ENCODE measurements at regions not wholly inside any gene's neighbourhood (a gene's known extent, or its start where the extent isn't known, plus 50 kb on each side); places are given as distances from the start of the nearest gene placed in this dataset.

GRCh38 chr1:88490676-88491075 lies 193.4 kb upstream of the PKN2 start:
- H3K4me1 Mint-ChIP-seq, result no peaks in the 10 kb centered on the region
- no peaks in the 10 kb centered on the region for H3K9me3 Mint-ChIP-seq
- ChIA-PET POLR2A (interaction anchor here in 1 of 2 donors (0.6 kb wide), 1 partner anchor 1538 kb away, joined by 3 read pairs; no protein-coding TSS in a partner anchor), CTCF (no interaction called here)
- no peaks in the 10 kb centered on the region for H3K36me3 Mint-ChIP-seq
- 100% methylated on average over 1 of the region's 2 CpGs for WGBS (ENCODE audit: insufficient coverage)
- Histone ChIP-seq H3K4me3 (ENCODE audit: control insufficient read depth in 1 of 2, extremely low read depth in 1 of 2, low read length in 1 of 2) (no peak overlapping the region), H3K36me3 (ENCODE audit: control insufficient read depth in 2 of 2, extremely low read depth in 1 of 2, insufficient read depth in 1 of 2, low read length in 1 of 2) (no peaks in the 10 kb centered on the region), H3K27me3 (replicated peaks in 1 of 2; ENCODE audit: control insufficient read depth in 2 of 2, extremely low read depth in 1 of 2, insufficient read depth in 2 of 2, low read length in 1 of 2) (peaks cover 0 to 2% of the 10 kb centered on the region in 2 experiments), H3K27ac (ENCODE audit: low read length) (no peak overlapping the region), H3K4me1 (ENCODE audit: control insufficient read depth in 1 of 2, extremely low read depth in 1 of 2, insufficient read depth in 2 of 2, low read length in 2 of 2) (no peaks in the 10 kb centered on the region), H3K9me3 (no peaks in the 10 kb centered on the region)
- no peak overlapping the region for H3K4me3 Mint-ChIP-seq
- H3K27ac Mint-ChIP-seq, result no peak overlapping the region
- DNase-seq, result no peak
- peaks cover 6 to 10% of the 10 kb centered on the region in 2 donors for H3K27me3 Mint-ChIP-seq
- no peak for ATAC-seq (replicated peaks in 1 of 4)

- Histone ChIP-seq H3K27ac (ENCODE audit: low read length) (no peak overlapping the region), H3K27me3 (replicated peaks in 1 of 2; ENCODE audit: control insufficient read depth in 2 of 2, extremely low read depth in 1 of 2, insufficient read depth in 2 of 2, low read length in 1 of 2) (no peaks in the 10 kb centered on the region), H3K4me3 (ENCODE audit: control insufficient read depth in 1 of 2, extremely low read depth in 1 of 2, low read length in 1 of 2) (no peak overlapping the region), H3K4me1 (ENCODE audit: control insufficient read depth in 1 of 2, extremely low read depth in 1 of 2, insufficient read depth in 2 of 2, low read length in 2 of 2) (no peaks in the 10 kb centered on the region), H3K36me3 (ENCODE audit: control insufficient read depth in 2 of 2, extremely low read depth in 1 of 2, insufficient read depth in 1 of 2, low read length in 1 of 2) (no peaks in the 10 kb centered on the region), H3K9me3 (no peaks in the 10 kb centered on the region)
- no peak overlapping the region for H3K4me3 Mint-ChIP-seq
- no peak for DNase-seq
- H3K27ac Mint-ChIP-seq, result no peak overlapping the region
- H3K36me3 Mint-ChIP-seq, result no peaks in the 10 kb centered on the region
- POLR2A ChIA-PET, result no interaction called here
- H3K27me3 Mint-ChIP-seq, result no peaks in the 10 kb centered on the region
- CTCF ChIA-PET, result no interaction called here
- no peak for ATAC-seq (replicated peaks in 1 of 4)
- H3K9me3 Mint-ChIP-seq, result no peaks in the 10 kb centered on the region
- H3K4me1 Mint-ChIP-seq, result no peaks in the 10 kb centered on the region
Observed at GRCh38 chr1:88499671-88500070, 184.4 kb upstream of the PKN2 start.

- Histone ChIP-seq H3K9me3 (no peaks in the 10 kb centered on the region), H3K27ac (ENCODE audit: low read length) (no peak overlapping the region), H3K4me1 (ENCODE audit: control insufficient read depth in 1 of 2, extremely low read depth in 1 of 2, insufficient read depth in 2 of 2, low read length in 2 of 2) (no peaks in the 10 kb centered on the region), H3K36me3 (ENCODE audit: control insufficient read depth in 2 of 2, extremely low read depth in 1 of 2, insufficient read depth in 1 of 2, low read length in 1 of 2) (no peaks in the 10 kb centered on the region), H3K27me3 (replicated peaks in 1 of 2; ENCODE audit: control insufficient read depth in 2 of 2, extremely low read depth in 1 of 2, insufficient read depth in 2 of 2, low read length in 1 of 2) (no peaks in the 10 kb centered on the region), H3K4me3 (ENCODE audit: control insufficient read depth in 1 of 2, extremely low read depth in 1 of 2, low read length in 1 of 2) (no peak overlapping the region)
- H3K36me3 Mint-ChIP-seq, result no peaks in the 10 kb centered on the region
- DNase-seq (no peak), ATAC-seq (replicated peaks in 1 of 4) (no peak)
- H3K27ac Mint-ChIP-seq, result no peak overlapping the region
- WGBS (ENCODE audit: insufficient coverage), result 93% methylated on average over 2 of the region's 2 CpGs
- H3K4me1 Mint-ChIP-seq, result no peaks in the 10 kb centered on the region
- CTCF ChIA-PET, result no interaction called here
- no peaks in the 10 kb centered on the region for H3K27me3 Mint-ChIP-seq
- no peaks in the 10 kb centered on the region for H3K9me3 Mint-ChIP-seq
- POLR2A ChIA-PET, result no interaction called here
- H3K4me3 Mint-ChIP-seq, result no peak overlapping the region
Observed at GRCh38 chr1:88502886-88503285, 181.2 kb upstream of the PKN2 start.

GRCh38 chr1:88503646-88504045 lies 180.4 kb upstream of the PKN2 start:
- Histone ChIP-seq H3K27me3 (replicated peaks in 1 of 2; ENCODE audit: control insufficient read depth in 2 of 2, extremely low read depth in 1 of 2, insufficient read depth in 2 of 2, low read length in 1 of 2) (no peaks in the 10 kb centered on the region), H3K9me3 (no peaks in the 10 kb centered on the region), H3K27ac (ENCODE audit: low read length) (no peak overlapping the region), H3K4me1 (ENCODE audit: control insufficient read depth in 1 of 2, extremely low read depth in 1 of 2, insufficient read depth in 2 of 2, low read length in 2 of 2) (no peaks in the 10 kb centered on the region), H3K36me3 (ENCODE audit: control insufficient read depth in 2 of 2, extremely low read depth in 1 of 2, insufficient read depth in 1 of 2, low read length in 1 of 2) (no peaks in the 10 kb centered on the region), H3K4me3 (ENCODE audit: control insufficient read depth in 1 of 2, extremely low read depth in 1 of 2, low read length in 1 of 2) (no peak overlapping the region)
- no peaks in the 10 kb centered on the region for H3K9me3 Mint-ChIP-seq
- ChIA-PET POLR2A (interaction anchor here in 1 of 2 donors (0.7 kb wide), 1 partner anchor 24 kb away, joined by 4 read pairs; no protein-coding TSS in a partner anchor), CTCF (no interaction called here)
- H3K4me3 Mint-ChIP-seq, result no peak overlapping the region
- H3K27me3 Mint-ChIP-seq, result no peaks in the 10 kb centered on the region
- no peak for DNase-seq
- H3K36me3 Mint-ChIP-seq, result no peaks in the 10 kb centered on the region
- no peaks in the 10 kb centered on the region for H3K4me1 Mint-ChIP-seq
- no peak for ATAC-seq (replicated peaks in 1 of 4)
- H3K27ac Mint-ChIP-seq, result no peak overlapping the region

GRCh38 chr1:88504601-88505000 lies 179.5 kb upstream of the PKN2 start:
- Mint-ChIP-seq H3K9me3 (no peaks in the 10 kb centered on the region), H3K4me3 (no peak overlapping the region), H3K27me3 (no peaks in the 10 kb centered on the region), H3K4me1 (no peaks in the 10 kb centered on the region), H3K36me3 (no peaks in the 10 kb centered on the region), H3K27ac (no peak overlapping the region)
- ATAC-seq (replicated peaks in 1 of 4), result no peak
- WGBS (ENCODE audit: insufficient coverage), result 90% methylated on average over 1 of the region's 1 CpG
- POLR2A ChIA-PET, result interaction anchor here in 1 of 2 donors (0.7 kb wide), 1 partner anchor 25 kb away, joined by 4 read pairs; no protein-coding TSS in a partner anchor
- Histone ChIP-seq H3K27me3 (replicated peaks in 1 of 2; ENCODE audit: control insufficient read depth in 2 of 2, extremely low read depth in 1 of 2, insufficient read depth in 2 of 2, low read length in 1 of 2) (no peaks in the 10 kb centered on the region), H3K4me3 (ENCODE audit: control insufficient read depth in 1 of 2, extremely low read depth in 1 of 2, low read length in 1 of 2) (no peak overlapping the region), H3K4me1 (ENCODE audit: control insufficient read depth in 1 of 2, extremely low read depth in 1 of 2, insufficient read depth in 2 of 2, low read length in 2 of 2) (no peaks in the 10 kb centered on the region), H3K9me3 (no peaks in the 10 kb centered on the region), H3K27ac (ENCODE audit: low read length) (no peak overlapping the region), H3K36me3 (ENCODE audit: control insufficient read depth in 2 of 2, extremely low read depth in 1 of 2, insufficient read depth in 1 of 2, low read length in 1 of 2) (no peaks in the 10 kb centered on the region)
- CTCF ChIA-PET, result no interaction called here
- no peak for DNase-seq

- no peak overlapping the region for H3K4me3 ChIP-seq (ENCODE audit: control insufficient read depth in 1 of 2, extremely low read depth in 1 of 2, low read length in 1 of 2)
- no peaks in the 10 kb centered on the region for H3K36me3 ChIP-seq (ENCODE audit: control insufficient read depth in 2 of 2, extremely low read depth in 1 of 2, insufficient read depth in 1 of 2, low read length in 1 of 2)
- DNase-seq (no peak), ATAC-seq (replicated peaks in 1 of 4) (no peak)
- Mint-ChIP-seq H3K9me3 (no peaks in the 10 kb centered on the region), H3K27ac (no peak overlapping the region), H3K4me1 (no peaks in the 10 kb centered on the region), H3K4me3 (no peak overlapping the region), H3K27me3 (peaks cover 0 to 5% of the 10 kb centered on the region in 2 donors), H3K36me3 (no peaks in the 10 kb centered on the region)
- H3K9me3 ChIP-seq, result no peaks in the 10 kb centered on the region
- WGBS (ENCODE audit: insufficient coverage), result 93% methylated on average over 2 of the region's 3 CpGs
- H3K27me3 ChIP-seq (replicated peaks in 1 of 2; ENCODE audit: control insufficient read depth in 2 of 2, extremely low read depth in 1 of 2, insufficient read depth in 2 of 2, low read length in 1 of 2), result no peaks in the 10 kb centered on the region
- POLR2A ChIA-PET, result no interaction called here
- H3K4me1 ChIP-seq (ENCODE audit: control insufficient read depth in 1 of 2, extremely low read depth in 1 of 2, insufficient read depth in 2 of 2, low read length in 2 of 2), result no peaks in the 10 kb centered on the region
- H3K27ac ChIP-seq (ENCODE audit: low read length), result no peak overlapping the region
- CTCF ChIA-PET, result no interaction called here
Observed at GRCh38 chr1:88509379-88509778, 174.7 kb upstream of the PKN2 start.

- Histone ChIP-seq H3K4me3 (ENCODE audit: control insufficient read depth in 1 of 2, extremely low read depth in 1 of 2, low read length in 1 of 2) (no peak overlapping the region), H3K27me3 (replicated peaks in 1 of 2; ENCODE audit: control insufficient read depth in 2 of 2, extremely low read depth in 1 of 2, insufficient read depth in 2 of 2, low read length in 1 of 2) (no peaks in the 10 kb centered on the region), H3K4me1 (ENCODE audit: control insufficient read depth in 1 of 2, extremely low read depth in 1 of 2, insufficient read depth in 2 of 2, low read length in 2 of 2) (no peaks in the 10 kb centered on the region), H3K36me3 (ENCODE audit: control insufficient read depth in 2 of 2, extremely low read depth in 1 of 2, insufficient read depth in 1 of 2, low read length in 1 of 2) (no peaks in the 10 kb centered on the region), H3K27ac (ENCODE audit: low read length) (no peak overlapping the region), H3K9me3 (no peaks in the 10 kb centered on the region)
- CTCF ChIA-PET, result no interaction called here
- Mint-ChIP-seq H3K27ac (no peak overlapping the region), H3K36me3 (no peaks in the 10 kb centered on the region), H3K27me3 (peaks cover 5 to 16% of the 10 kb centered on the region in 2 donors), H3K9me3 (no peaks in the 10 kb centered on the region), H3K4me3 (no peak overlapping the region), H3K4me1 (no peaks in the 10 kb centered on the region)
- POLR2A ChIA-PET, result no interaction called here
- DNase-seq (no peak), ATAC-seq (replicated peaks in 1 of 4) (no peak)
- no CpG with 5 or more reads among the region's 1 CpG for WGBS (ENCODE audit: insufficient coverage)
Observed at GRCh38 chr1:88514544-88515060, 169.5 kb upstream of the PKN2 start.
